MM.1S (cell line): ENCODE measurements at regions not wholly inside any gene's neighbourhood (a gene's known extent, or its start where the extent isn't known, plus 50 kb on each side); places are given as distances from the start of the nearest gene placed in this dataset.

Experiments used
- DNase-seq: peaks from one replicate; pipeline ENCODE4 v3.0.0-alpha.2; 2015
- H2AFZ ChIP-seq: fragments of 300-600 bp; sonication (generic); 2 replicates; pipeline ENCODE4 v1.6.0; 2016; ENCODE audit warnings: antibody characterized with exemption, low read length
- H3F3A ChIP-seq: fragments of 300-600 bp; sonication (generic); 2 replicates; pipeline ENCODE4 v1.6.1; 2016; ENCODE audit warnings: mild to moderate bottlenecking, antibody characterized with exemption, low read length, moderate library complexity, mixed read lengths; ENCODE audit not compliant: insufficient read depth
- H3K27ac ChIP-seq: fragments of 300-600 bp; sonication (generic); 2 replicates; pipeline ENCODE4 v1.5.1; 2016; ENCODE audit warnings: mild to moderate bottlenecking, low read length
- H3K27me3 ChIP-seq: fragments of 300-600 bp; sonication (generic); replicated peaks from 2 replicates; pipeline ENCODE4 v1.6.0; 2016; ENCODE audit warnings: low read length; ENCODE audit not compliant: insufficient read depth
- H3K36me3 ChIP-seq: fragments of 300-600 bp; sonication (generic); replicated peaks from 2 replicates; pipeline ENCODE4 v1.6.1; 2016; ENCODE audit warnings: mild to moderate bottlenecking, low read length, mixed read lengths; ENCODE audit not compliant: insufficient read depth
- H3K4me1 ChIP-seq: fragments of 300-600 bp; sonication (generic); 2 replicates; pipeline ENCODE4 v1.6.1; 2016; ENCODE audit warnings: low read length, mixed read lengths
- H3K4me2 ChIP-seq: fragments of 300-600 bp; sonication (generic); 2 replicates; pipeline ENCODE4 v1.6.0; 2016; ENCODE audit warnings: low read depth, low read length
- H3K4me3 ChIP-seq: fragments of 300-600 bp; sonication (generic); 2 replicates; pipeline ENCODE4 v1.5.1; 2016; ENCODE audit warnings: low read length, mixed read lengths
- H3K79me2 ChIP-seq: fragments of 300-600 bp; sonication (generic); 2 replicates; pipeline ENCODE4 v1.6.1; 2016; ENCODE audit warnings: mixed run types, low read length, mixed read lengths
- H3K9ac ChIP-seq: fragments of 300-600 bp; sonication (generic); 2 replicates; pipeline ENCODE4 v1.6.1; 2016; ENCODE audit warnings: low read length, mixed read lengths
- H3K9me2 ChIP-seq: fragments of 300-600 bp; sonication (generic); replicated peaks from 2 replicates; pipeline ENCODE4 v1.6.1; 2016; ENCODE audit warnings: mild to moderate bottlenecking, low read length, mixed read lengths; ENCODE audit not compliant: insufficient read depth
- H3K9me3 ChIP-seq: fragments of 300-600 bp; sonication (generic); replicated peaks from 2 replicates; pipeline ENCODE4 v1.6.1; 2016; ENCODE audit warnings: mild to moderate bottlenecking, low read length, mixed read lengths; ENCODE audit not compliant: insufficient read depth
- H4K20me1 ChIP-seq: fragments of 300-600 bp; sonication (generic); 2 replicates; pipeline ENCODE4 v1.6.1; 2016; ENCODE audit warnings: mild to moderate bottlenecking, low read length, moderate library complexity, mixed read lengths; ENCODE audit not compliant: insufficient read depth
- CTCF ChIP-seq: fragments of 300-600 bp; sonication (generic); IDR thresholded peaks from 2 replicates; pipeline ENCODE4 v1.5.1; 2016; ENCODE audit warnings: antibody characterized with exemption, low read length, mixed read lengths
- EZH2 ChIP-seq: fragments of 300-600 bp; sonication (generic); optimal IDR thresholded peaks from 2 replicates; pipeline ENCODE3; 2017; ENCODE audit warnings: low read depth, mild to moderate bottlenecking, antibody characterized with exemption, low read length, mixed read lengths
- EZH2phosphoT487 ChIP-seq: fragments of 300-600 bp; sonication (generic); IDR thresholded peaks from 2 replicates; pipeline ENCODE4 v1.6.1; 2018; ENCODE audit warnings: antibody characterized with exemption, low read length

- H3K27me3 ChIP-seq, result no peaks in the 10 kb centered on the region
- no peak for DNase-seq
- H3K79me2 ChIP-seq, result no peaks in the 10 kb centered on the region
- H3K9ac ChIP-seq, result no peak overlapping the region
- no peak overlapping the region for H3K27ac ChIP-seq
- H3K9me2 ChIP-seq, result no peaks in the 10 kb centered on the region
- no peak overlapping the region for H3K4me2 ChIP-seq
- no peak for TF ChIP-seq EZH2
- no peak for TF ChIP-seq EZH2phosphoT487
- TF ChIP-seq CTCF, result no peak
- no peaks in the 10 kb centered on the region for H4K20me1 ChIP-seq
- H3F3A ChIP-seq, result no peaks in the 10 kb centered on the region
- peaks cover 18% of the 10 kb centered on the region for H3K4me1 ChIP-seq
- H3K36me3 ChIP-seq, result no peaks in the 10 kb centered on the region
- no peak overlapping the region for H3K4me3 ChIP-seq
- no peak overlapping the region for H2AFZ ChIP-seq
- H3K9me3 ChIP-seq, result no peaks in the 10 kb centered on the region
Observed at GRCh38 chr6:56850626-56851025, 104.3 kb upstream of the BEND6 start.

- no peak overlapping the region for H3K4me2 ChIP-seq
- H2AFZ ChIP-seq, result no peak overlapping the region
- no peaks in the 10 kb centered on the region for H3F3A ChIP-seq
- TF ChIP-seq CTCF (no peak), EZH2 (no peak), EZH2phosphoT487 (no peak)
- H3K9ac ChIP-seq, result no peak overlapping the region
- no peaks in the 10 kb centered on the region for H3K9me3 ChIP-seq
- H3K27ac ChIP-seq, result no peak overlapping the region
- no peaks in the 10 kb centered on the region for H3K9me2 ChIP-seq
- peaks cover 18% of the 10 kb centered on the region for H3K4me1 ChIP-seq
- H3K36me3 ChIP-seq, result no peaks in the 10 kb centered on the region
- no peak for DNase-seq
- no peaks in the 10 kb centered on the region for H3K27me3 ChIP-seq
- no peaks in the 10 kb centered on the region for H3K79me2 ChIP-seq
- no peak overlapping the region for H3K4me3 ChIP-seq
- H4K20me1 ChIP-seq, result no peaks in the 10 kb centered on the region
Observed at GRCh38 chr6:56849896-56850295, 105.0 kb upstream of the BEND6 start.

GRCh38 chr6:56848105-56848504 lies 106.8 kb upstream of the BEND6 start:
- Histone ChIP-seq H3K9ac (no peak overlapping the region), H4K20me1 (no peaks in the 10 kb centered on the region), H3K4me1 (peaks cover 18% of the 10 kb centered on the region), H3K27ac (no peak overlapping the region), H3K9me3 (no peaks in the 10 kb centered on the region), H3K36me3 (no peaks in the 10 kb centered on the region), H3K4me3 (no peak overlapping the region), H3F3A (no peaks in the 10 kb centered on the region), H2AFZ (no peak overlapping the region), H3K79me2 (peaks cover under 1% of the 10 kb centered on the region), H3K27me3 (no peaks in the 10 kb centered on the region), H3K9me2 (no peaks in the 10 kb centered on the region), H3K4me2 (no peak overlapping the region)
- TF ChIP-seq EZH2phosphoT487, result no peak
- no peak for TF ChIP-seq CTCF
- no peak for TF ChIP-seq EZH2
- DNase-seq, result no peak

GRCh38 chr6:56845032-56845431 lies 109.9 kb upstream of the BEND6 start:
- Histone ChIP-seq H3K27ac (no peak overlapping the region), H3K36me3 (no peaks in the 10 kb centered on the region), H3F3A (no peaks in the 10 kb centered on the region; the same call in 1 of the 2 replicates), H3K9ac (no peak overlapping the region), H3K79me2 (peaks cover 31% of the 10 kb centered on the region), H3K4me3 (no peak overlapping the region), H3K9me3 (no peaks in the 10 kb centered on the region), H2AFZ (no peak overlapping the region), H4K20me1 (no peaks in the 10 kb centered on the region), H3K4me2 (no peak overlapping the region), H3K9me2 (no peaks in the 10 kb centered on the region), H3K27me3 (no peaks in the 10 kb centered on the region), H3K4me1 (peaks cover 18% of the 10 kb centered on the region)
- no peak for DNase-seq
- no peak for TF ChIP-seq EZH2phosphoT487
- no peak for TF ChIP-seq CTCF
- no peak for TF ChIP-seq EZH2
